ENCODE measurements at regions not wholly inside any gene's neighbourhood (a gene's known extent, or its start where the extent isn't known, plus 50 kb on each side); places are given as distances from the start of the nearest gene placed in this dataset.

DNA sequence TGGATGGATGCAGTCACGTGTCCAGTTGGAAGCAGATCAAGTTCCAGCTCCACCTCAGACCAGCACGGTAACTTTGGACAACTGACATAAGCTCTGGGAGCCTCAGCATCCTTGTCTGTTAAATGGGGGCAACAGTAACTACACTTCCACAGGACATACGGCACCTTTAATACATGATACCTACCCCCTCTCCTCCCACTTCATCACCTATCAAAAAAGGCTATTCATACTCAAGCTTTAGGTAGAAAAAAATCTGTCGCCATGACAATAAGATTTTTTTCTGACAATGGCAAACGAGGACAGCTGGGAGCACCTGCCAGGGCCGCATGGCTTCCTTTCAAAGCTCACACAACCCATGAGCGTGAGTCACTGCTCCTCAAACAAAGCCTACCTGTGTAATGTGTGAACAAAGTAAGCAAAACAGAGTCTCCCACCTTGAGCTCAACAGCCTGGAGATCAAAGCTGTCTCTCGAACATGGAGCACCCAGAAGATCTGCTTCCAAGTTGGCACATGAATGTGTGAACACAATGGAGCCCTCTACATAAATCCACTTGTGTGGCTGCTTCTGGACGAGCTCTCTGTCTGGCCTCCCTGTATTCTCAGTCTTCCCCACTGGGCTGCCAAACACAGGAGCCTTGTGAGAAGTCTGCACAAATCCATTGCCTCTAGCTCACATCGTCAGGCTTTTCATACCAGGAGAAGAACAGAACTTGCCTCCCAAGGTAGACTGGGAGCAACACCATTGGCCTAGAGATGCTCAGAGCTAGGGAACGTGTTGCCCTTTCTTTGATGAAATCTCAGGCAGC is 459.7 kb downstream of the SOX9 start:
- no peak for DNase-seq (ENCODE audit: low read depth)

- no peak for DNase-seq (ENCODE audit: low read depth)
Observed at GRCh38 chr17:72587156-72587555, 466.3 kb downstream of the SOX9 start.

DNA sequence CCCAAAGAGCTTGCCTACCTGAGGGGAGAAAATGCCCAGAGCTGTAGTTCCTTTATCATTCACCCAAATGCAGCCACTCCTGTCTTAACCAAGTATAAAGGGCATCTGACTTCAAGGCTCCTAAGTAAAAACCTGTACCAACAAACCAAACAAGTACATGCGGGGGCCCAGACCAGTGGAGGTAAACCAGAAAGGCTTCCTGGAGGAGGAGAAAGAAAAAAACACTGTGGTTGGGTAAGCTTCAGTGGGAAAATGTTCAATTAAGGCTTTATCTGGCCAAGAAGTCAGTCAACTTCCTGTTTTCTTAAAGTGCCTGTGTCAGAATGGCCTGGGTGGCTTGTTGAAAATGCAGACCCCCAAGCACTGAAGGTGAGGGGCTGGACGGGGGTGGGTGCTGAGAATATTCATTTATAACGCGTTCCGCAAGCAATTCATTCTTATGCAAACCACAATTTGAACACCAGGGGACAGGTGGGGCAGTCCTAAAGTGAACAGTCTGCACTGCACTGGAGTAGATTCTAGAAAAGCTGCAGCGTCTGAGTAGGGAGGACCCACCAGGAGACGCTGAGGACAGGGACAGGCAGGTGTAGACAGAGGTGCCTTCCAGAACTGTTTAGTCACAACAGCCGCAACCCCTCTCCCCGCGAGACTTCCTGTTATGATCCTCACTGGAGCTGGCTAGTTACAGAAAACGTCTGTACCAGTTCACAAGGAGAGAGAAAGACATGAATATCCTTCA is 467.1 kb downstream of the SOX9 start:
- DNase-seq (ENCODE audit: low read depth): no peak

DNA sequence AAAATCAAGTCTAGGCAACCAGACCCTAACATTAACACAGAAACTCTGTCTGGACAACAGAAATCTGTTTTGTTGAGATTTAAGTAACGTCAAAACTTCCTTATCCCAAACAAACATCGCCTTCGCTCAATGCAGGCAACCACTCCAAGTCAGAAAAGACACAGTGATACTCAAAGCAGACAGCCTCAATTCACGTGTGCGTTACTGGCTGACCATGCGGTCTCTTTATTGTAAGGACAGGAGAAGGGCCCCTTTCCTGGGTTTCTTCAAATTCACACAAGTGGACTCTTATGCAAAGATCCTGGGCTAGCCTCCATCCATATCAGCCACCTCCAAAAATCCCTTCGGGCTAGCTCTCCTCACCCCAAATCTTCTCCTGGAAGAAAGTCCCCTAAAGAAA is 467.7 kb downstream of the SOX9 start:
- DNase-seq (ENCODE audit: low read depth): no peak

GRCh38 chr17:72588961-72589360 is 468.1 kb downstream of the SOX9 start:
- DNase-seq (ENCODE audit: low read depth): no peak

- DNase-seq (ENCODE audit: low read depth): no peak
Observed at GRCh38 chr17:72590382-72590781, 469.6 kb downstream of the SOX9 start.

- no peak for DNase-seq (ENCODE audit: low read depth)
Observed at GRCh38 chr17:72590882-72591281, 470.1 kb downstream of the SOX9 start.

GRCh38 chr17:72591289-72592241 is 470.7 kb downstream of the SOX9 start:
- DNase-seq (ENCODE audit: low read depth): no peak

DNA sequence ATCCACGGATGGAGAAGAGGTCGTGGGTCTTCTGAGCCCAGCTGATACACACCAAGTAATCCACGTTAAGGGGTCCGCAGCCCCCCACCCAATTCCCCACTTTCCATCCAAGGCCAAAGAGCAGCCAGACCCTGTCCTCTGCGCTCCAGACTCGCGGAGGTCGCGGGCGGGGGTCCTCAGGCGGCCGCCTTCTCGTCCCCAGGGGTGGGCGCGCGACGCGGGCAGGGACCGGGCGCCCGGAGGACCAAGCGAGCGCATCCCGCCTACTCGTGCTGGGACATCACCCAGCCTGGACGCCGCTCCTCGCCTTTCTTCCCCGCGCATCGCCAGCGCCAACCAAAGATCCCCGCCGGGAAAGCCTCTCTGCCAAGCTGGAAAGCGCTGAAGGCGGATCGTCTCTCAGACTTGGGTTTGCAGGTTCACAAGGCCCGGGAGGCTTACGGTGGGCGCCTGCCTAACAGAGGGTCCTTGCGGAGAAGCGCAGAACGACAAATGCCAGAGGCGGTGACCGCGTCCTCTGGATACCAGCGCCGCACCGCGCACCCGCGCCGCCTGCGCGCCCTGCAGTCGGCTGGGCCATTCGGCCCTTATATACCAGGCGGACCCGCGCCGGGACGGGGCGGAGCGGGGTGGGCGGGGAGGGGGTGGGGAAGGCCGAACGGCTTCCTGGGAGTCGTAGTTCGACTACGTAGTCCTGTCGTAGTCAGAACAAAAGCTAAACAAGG is 471.6 kb downstream of the SOX9 start:
- DNase-seq (ENCODE audit: low read depth): peak; percentile 23

DNA sequence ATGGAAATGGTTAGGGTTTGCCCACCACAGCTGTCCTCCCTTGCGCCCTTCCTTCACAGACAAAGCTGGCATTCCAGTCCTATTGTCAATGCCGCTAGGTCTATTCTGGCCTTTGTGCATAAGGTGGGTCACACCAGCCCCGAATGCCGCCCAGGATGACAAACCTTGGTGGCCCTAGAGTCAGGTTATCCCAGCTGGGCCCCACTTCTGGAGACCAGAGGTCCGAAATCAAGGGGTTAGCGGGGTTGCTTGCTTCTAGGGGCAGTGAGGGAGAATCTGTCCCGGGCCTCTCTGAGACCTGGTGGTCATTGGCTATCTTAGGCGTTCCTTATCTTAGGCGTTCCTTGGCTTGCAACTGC is 472.1 kb downstream of the SOX9 start:
- DNase-seq (ENCODE audit: low read depth): no peak

DNA sequence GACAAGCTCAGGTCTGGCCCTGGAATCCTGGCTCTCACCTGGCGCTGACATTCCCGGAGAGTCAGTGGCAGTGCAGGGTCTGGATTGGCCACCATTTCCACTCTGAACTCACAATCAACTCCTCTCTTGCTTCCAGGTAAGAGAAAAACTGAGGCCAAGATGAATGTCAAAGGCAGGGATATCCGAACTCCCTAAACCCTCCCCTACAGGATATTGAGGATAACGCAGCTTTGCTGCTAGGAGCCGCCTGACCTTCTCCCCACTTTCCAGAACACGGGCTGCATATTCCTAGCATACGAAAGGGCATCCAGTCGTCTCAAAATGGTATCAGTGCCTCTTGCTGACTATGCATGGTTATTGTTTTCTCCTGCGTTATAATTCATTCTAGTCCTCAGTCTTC is 473.4 kb downstream of the SOX9 start:
- DNase-seq (ENCODE audit: low read depth): no peak

Data from stimulated activated CD8-positive, alpha-beta memory T cell treated with anti-CD3 and anti-CD28 coated beads, Interleukin-12 subunit alpha, Interleukin-12 subunit beta, amount 100 ng/mL, for 1 hour (primary cell).